ENCODE measurements at regions not wholly inside any gene's neighbourhood (a gene's known extent, or its start where the extent isn't known, plus 50 kb on each side); places are given as distances from the start of the nearest gene placed in this dataset.

DNA sequence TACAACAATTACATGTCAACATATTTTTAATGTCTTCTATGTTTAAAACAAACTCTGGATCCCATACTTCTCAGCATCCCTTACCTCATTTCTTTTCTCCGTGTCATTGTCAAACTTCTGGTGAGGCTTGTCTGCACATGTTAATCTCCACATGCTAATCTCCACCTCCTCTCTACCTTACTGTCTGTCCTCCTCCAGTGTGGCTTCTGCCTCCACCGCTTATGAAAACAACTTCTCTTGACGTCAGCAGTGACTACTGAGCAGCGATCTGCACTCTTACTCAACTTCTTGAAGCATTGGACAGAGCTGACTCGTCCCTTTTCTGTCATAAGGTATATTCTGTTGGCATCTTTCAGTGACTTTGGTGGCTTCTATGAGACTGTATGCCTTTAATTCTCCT lies 338.2 kb upstream of the THRB start:
- TF ChIP-seq EZH2phosphoT487 (IDR thresholded peaks at IDR 0.05; ENCODE audit: low read length) (no peak), EZH2 (optimal IDR thresholded peaks at IDR 0.05; ENCODE audit: low read depth, low read length) (no peak)
- TF ChIP-seq, protein P1, sequence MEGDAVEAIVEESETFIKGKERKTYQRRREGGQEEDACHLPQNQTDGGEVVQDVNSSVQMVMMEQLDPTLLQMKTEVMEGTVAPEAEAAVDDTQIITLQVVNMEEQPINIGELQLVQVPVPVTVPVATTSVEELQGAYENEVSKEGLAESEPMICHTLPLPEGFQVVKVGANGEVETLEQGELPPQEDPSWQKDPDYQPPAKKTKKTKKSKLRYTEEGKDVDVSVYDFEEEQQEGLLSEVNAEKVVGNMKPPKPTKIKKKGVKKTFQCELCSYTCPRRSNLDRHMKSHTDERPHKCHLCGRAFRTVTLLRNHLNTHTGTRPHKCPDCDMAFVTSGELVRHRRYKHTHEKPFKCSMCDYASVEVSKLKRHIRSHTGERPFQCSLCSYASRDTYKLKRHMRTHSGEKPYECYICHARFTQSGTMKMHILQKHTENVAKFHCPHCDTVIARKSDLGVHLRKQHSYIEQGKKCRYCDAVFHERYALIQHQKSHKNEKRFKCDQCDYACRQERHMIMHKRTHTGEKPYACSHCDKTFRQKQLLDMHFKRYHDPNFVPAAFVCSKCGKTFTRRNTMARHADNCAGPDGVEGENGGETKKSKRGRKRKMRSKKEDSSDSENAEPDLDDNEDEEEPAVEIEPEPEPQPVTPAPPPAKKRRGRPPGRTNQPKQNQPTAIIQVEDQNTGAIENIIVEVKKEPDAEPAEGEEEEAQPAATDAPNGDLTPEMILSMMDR (IDR thresholded peaks at IDR 0.05; ENCODE audit: low read length) = no peak
- H3K4me2 ChIP-seq (ENCODE audit: low read depth, low read length) = no peak overlapping the region
- no peak overlapping the region for H3K4me3 ChIP-seq (ENCODE audit: low read length)
- H3K79me2 ChIP-seq (ENCODE audit: low read length) = no peaks in the 10 kb centered on the region
- H3F3A ChIP-seq (ENCODE audit: insufficient read depth, low read length) = no peaks in the 10 kb centered on the region
- no peak overlapping the region for H3K9ac ChIP-seq (ENCODE audit: low read length)
- H2AFZ ChIP-seq (ENCODE audit: low read length) = no peak overlapping the region
- H3K27me3 ChIP-seq (replicated peaks; ENCODE audit: insufficient read depth, low read length) = no peaks in the 10 kb centered on the region
- H4K20me1 ChIP-seq (ENCODE audit: insufficient read depth, low read length) = no peaks in the 10 kb centered on the region
- H3K9me2 ChIP-seq (replicated peaks; ENCODE audit: insufficient read depth, low read length) = no peaks in the 10 kb centered on the region
- H3K9me3 ChIP-seq (replicated peaks; ENCODE audit: insufficient read depth, low read length) = no peaks in the 10 kb centered on the region
- no peak for DNase-seq
- H3K27ac ChIP-seq (ENCODE audit: low read length) = no peak overlapping the region
- no peaks in the 10 kb centered on the region for H3K4me1 ChIP-seq (ENCODE audit: low read length)
- H3K36me3 ChIP-seq (replicated peaks; ENCODE audit: insufficient read depth, low read length) = no peaks in the 10 kb centered on the region

DNA sequence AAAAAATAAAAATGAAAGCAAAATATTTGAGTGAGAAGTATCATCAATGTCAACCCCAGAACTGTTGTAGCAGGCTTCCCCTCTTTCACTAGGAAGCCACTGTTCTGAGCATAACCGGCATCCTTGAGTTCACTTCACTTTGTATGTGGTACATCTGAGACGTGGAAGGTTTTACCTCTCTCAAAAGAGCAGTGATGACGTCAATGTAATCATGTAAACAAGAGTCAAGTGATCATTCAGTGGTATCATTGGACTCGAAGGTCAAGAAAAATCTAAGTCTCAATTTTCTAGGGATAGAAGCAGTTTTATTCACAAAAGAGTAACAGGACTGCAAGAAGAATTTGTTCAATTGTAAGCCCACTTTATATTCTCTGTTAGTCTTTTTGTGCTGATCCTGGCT lies 339.8 kb upstream of the THRB start:
- no peaks in the 10 kb centered on the region for H3K36me3 ChIP-seq (replicated peaks; ENCODE audit: insufficient read depth, low read length)
- H2AFZ ChIP-seq (ENCODE audit: low read length) = no peak overlapping the region
- DNase-seq = no peak
- H3K9ac ChIP-seq (ENCODE audit: low read length) = no peak overlapping the region
- no peaks in the 10 kb centered on the region for H3K4me1 ChIP-seq (ENCODE audit: low read length)
- TF ChIP-seq EZH2 (optimal IDR thresholded peaks at IDR 0.05; ENCODE audit: low read depth, low read length) (no peak), EZH2phosphoT487 (IDR thresholded peaks at IDR 0.05; ENCODE audit: low read length) (no peak)
- TF ChIP-seq, protein P1 (IDR thresholded peaks at IDR 0.05; ENCODE audit: low read length) = no peak
- H3F3A ChIP-seq (ENCODE audit: insufficient read depth, low read length) = no peaks in the 10 kb centered on the region
- H3K4me2 ChIP-seq (ENCODE audit: low read depth, low read length) = no peak overlapping the region
- no peaks in the 10 kb centered on the region for H3K27me3 ChIP-seq (replicated peaks; ENCODE audit: insufficient read depth, low read length)
- H3K9me3 ChIP-seq (replicated peaks; ENCODE audit: insufficient read depth, low read length) = no peaks in the 10 kb centered on the region
- H4K20me1 ChIP-seq (ENCODE audit: insufficient read depth, low read length) = no peaks in the 10 kb centered on the region
- no peak overlapping the region for H3K4me3 ChIP-seq (ENCODE audit: low read length)
- no peak overlapping the region for H3K27ac ChIP-seq (ENCODE audit: low read length)
- no peaks in the 10 kb centered on the region for H3K9me2 ChIP-seq (replicated peaks; ENCODE audit: insufficient read depth, low read length)
- no peaks in the 10 kb centered on the region for H3K79me2 ChIP-seq (ENCODE audit: low read length)

DNA sequence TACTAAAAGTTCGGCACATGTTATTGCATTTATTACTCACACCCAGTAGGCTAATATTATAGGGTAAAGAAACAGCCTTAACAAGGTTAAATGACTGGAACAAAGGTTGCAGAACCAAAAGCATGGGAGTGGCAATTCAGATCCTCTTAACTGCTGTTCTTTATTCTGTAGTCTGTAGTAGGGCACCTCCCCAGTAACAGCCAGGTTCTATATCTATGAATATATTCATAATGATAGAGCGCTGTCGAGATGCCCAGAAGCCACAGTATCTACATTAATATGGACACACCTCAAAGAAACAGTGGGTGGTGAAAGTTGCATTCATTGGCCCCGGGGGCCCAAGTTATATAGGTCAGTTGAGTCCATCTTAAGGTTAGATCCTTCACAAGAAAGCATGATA lies 340.9 kb upstream of the THRB start:
- Histone ChIP-seq H3K4me1 (ENCODE audit: low read length) (no peaks in the 10 kb centered on the region), H3K4me2 (ENCODE audit: low read depth, low read length) (no peak overlapping the region), H3K27me3 (replicated peaks; ENCODE audit: insufficient read depth, low read length) (no peaks in the 10 kb centered on the region), H4K20me1 (ENCODE audit: insufficient read depth, low read length) (no peaks in the 10 kb centered on the region), H3K9ac (ENCODE audit: low read length) (no peak overlapping the region), H3K9me3 (replicated peaks; ENCODE audit: insufficient read depth, low read length) (no peaks in the 10 kb centered on the region), H3F3A (ENCODE audit: insufficient read depth, low read length) (no peaks in the 10 kb centered on the region), H3K9me2 (replicated peaks; ENCODE audit: insufficient read depth, low read length) (no peaks in the 10 kb centered on the region), H2AFZ (ENCODE audit: low read length) (no peak overlapping the region), H3K79me2 (ENCODE audit: low read length) (no peaks in the 10 kb centered on the region), H3K27ac (ENCODE audit: low read length) (no peak overlapping the region), H3K4me3 (ENCODE audit: low read length) (no peak overlapping the region), H3K36me3 (replicated peaks; ENCODE audit: insufficient read depth, low read length) (no peaks in the 10 kb centered on the region)
- TF ChIP-seq EZH2phosphoT487 (IDR thresholded peaks at IDR 0.05; ENCODE audit: low read length) (no peak), EZH2 (optimal IDR thresholded peaks at IDR 0.05; ENCODE audit: low read depth, low read length) (no peak)
- TF ChIP-seq, protein P1 (IDR thresholded peaks at IDR 0.05; ENCODE audit: low read length) = no peak
- no peak for DNase-seq
